DMS53 treated with DMSO at 0.1 percent for 48 hours (cell line): ENCODE measurements at regions not wholly inside any gene's neighbourhood (a gene's known extent, or its start where the extent isn't known, plus 50 kb on each side); places are given as distances from the start of the nearest gene placed in this dataset.

ENCODE experiments used
- DNase-seq: peaks from one replicate; lab custom pipeline; 2025; ENCODE audit not compliant: unreplicated experiment; lab: John Stamatoyannopoulos, UW

DNA sequence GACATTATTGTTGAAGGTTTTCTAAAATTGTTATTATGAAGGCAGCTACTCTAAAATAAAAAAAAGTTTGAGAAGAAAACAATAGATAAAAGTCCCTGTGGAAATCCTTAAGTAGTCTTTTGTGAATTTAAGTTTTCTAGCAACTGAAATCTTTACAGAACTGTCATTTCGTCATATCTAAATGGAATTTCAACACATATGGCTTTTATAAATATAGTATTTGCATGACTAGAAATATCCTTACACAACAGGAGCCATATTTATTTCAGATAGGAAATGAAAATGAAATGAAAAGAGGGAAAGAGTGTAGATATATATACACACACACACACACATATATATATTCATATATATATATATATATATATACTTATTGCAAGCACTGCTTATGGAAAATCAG lies 204.7 kb upstream of the RGS18 start:
- DNase-seq, result no peak

DNA sequence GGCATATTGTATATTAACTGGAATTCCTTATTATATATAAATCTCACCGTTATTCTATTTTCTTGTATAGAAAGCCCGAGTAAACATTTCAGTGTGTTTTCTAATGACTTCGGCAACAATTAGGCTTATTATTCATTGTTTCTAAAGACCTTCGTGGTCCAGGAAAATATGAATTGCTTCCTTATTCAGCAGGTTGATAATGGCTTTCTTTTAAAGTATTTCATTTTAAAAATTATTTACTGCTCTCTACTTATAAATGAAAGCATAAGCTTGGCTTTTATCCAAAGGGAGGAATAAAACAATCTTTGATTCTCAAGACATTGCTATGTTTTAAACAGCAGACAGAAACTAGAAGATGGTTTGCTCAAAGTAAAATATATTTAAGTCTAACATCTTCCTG lies 198.4 kb upstream of the RGS18 start:
- no peak for DNase-seq

DNA sequence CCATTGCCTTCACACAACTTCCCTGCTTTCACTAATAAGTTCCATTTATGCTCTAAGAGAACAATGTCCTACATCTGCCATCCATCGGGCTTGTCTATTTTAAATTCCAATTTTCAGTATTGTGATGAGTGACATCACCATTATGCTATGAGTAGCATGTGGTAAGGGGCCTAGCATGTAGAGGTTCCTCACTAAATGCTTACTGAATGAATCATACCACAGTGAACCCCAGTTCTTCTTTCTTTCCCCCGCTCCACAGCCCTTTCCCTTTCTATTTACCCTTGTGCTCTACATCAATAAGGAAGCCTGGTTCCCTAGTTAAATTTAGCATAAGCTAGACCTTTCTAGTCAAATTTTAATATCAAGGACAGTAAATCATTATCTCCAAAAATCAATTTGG lies 195.0 kb upstream of the RGS18 start:
- DNase-seq, result no peak

- no peak for DNase-seq
Measured at GRCh38 chr1:191963781-191964455, 194.3 kb upstream of the RGS18 start.

GRCh38 chr1:191969290-191969689 lies 189.0 kb upstream of the RGS18 start:
- DNase-seq, result no peak

GRCh38 chr1:191970116-191970515 lies 188.1 kb upstream of the RGS18 start:
- DNase-seq, result no peak

- DNase-seq, result no peak
Measured at GRCh38 chr1:191971447-191971846, 186.8 kb upstream of the RGS18 start.

- no peak for DNase-seq
Measured at GRCh38 chr1:191974004-191974403, 184.3 kb upstream of the RGS18 start.

DNA sequence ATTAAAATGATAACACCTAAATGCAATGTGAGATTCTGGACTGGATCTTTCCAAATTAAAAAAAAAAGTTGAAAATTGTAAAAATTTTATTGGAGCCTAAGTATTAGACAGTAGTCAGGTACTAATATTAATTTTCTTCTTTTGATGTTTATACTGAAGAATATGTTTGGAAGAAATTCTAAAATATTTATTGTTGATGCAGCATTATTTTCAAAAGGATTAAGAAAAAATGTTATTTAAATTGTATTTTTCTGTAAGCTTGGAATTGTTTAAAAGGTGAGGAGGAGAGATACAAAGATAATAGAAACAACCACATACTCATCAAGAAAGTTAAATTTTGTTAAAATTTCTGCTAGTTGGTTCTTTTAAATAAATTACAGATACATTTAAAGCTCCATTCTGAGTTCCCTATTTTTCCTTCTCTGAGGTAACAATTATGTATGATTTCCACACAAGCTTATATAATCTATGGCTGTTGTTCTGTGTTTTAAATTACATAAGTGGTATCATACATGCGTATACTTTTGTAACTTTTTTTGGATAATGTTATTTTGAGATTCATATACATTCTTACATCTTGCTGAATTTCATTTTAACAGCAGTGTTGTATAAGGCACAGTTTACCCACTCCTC lies 180.3 kb upstream of the RGS18 start:
- DNase-seq, result no peak

GRCh38 chr1:191984856-191985255 lies 173.4 kb upstream of the RGS18 start:
- no peak for DNase-seq

GRCh38 chr1:191992118-191992517 lies 166.1 kb upstream of the RGS18 start:
- DNase-seq, result no peak

DNA sequence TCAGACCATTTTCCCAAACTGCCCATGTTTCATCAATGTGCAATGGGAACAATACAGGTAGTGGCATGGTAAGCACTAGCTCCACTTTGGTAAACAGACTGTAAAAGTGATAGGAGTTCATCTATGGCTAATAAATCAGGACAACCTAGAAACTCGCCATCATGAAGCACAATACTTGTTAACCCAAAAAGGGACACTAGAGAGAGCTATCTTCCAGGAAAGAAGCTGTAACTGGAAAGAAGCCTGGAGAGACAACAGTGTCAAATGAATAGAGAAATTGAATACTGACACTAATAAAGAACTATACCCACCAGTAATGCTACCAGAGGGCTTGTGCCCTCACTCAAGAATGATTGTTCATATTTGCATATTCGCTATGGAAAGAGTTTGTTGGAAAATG lies 164.7 kb upstream of the RGS18 start:
- DNase-seq, result peak; percentile 38

DNA sequence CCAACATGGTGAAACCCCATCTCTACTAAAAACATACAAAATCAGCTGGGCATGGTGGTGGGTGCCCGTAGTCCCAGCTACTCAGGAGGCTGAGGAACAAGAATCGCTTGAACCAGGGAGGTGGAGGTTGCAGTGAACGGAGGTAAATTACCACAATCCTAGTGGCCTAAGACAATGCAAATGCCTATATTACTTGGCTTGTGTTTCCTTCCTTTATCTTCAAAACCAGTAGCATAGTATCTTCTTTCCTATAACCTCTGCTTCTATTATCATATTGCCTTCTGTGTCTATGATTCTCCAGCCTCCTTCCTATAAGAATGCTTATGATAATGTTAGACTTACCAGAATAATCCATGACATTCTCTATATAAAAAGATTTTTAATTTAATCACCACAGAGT lies 156.2 kb upstream of the RGS18 start:
- DNase-seq, result no peak

- no peak for DNase-seq
Measured at GRCh38 chr1:192003295-192004077, 154.8 kb upstream of the RGS18 start.

DNA sequence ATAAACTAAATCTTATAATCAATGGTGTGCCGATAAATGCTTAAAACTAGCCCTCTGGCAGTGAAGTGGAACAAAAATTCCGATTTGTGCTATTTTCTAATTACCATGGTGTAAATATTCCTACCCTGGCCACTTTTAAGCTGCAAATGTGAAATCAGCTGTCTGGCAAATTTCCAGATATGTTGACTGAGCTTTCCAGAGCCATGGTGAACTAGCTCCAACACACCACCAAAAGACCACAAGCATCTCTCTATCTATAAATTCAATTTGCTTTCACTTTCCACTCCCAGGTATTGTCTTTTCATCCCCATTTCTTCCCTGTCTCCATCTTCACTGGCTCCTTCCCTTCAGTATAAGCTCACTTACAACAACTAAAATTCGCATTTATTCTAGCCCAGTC lies 152.3 kb upstream of the RGS18 start:
- no peak for DNase-seq

GRCh38 chr1:192008281-192008825 lies 149.9 kb upstream of the RGS18 start:
- no peak for DNase-seq

DNA sequence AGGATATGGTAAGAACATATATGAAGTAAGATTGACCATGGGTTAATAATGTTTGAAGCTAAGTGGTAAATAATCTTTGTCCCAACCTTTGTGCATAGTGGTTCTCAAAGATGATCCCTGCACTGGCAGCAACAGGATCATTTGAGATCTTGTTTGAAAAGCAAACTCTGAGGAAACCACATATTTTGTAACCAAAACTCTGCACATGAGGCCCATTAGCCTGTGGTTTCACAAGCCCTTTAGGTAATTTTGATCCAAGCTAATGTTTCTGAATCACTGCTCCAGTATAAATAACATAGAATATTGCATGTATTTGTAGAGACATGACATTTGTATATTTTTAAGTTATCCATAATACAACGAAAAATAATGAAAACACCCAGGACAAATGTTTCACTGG lies 147.9 kb upstream of the RGS18 start:
- DNase-seq, result no peak

DNA sequence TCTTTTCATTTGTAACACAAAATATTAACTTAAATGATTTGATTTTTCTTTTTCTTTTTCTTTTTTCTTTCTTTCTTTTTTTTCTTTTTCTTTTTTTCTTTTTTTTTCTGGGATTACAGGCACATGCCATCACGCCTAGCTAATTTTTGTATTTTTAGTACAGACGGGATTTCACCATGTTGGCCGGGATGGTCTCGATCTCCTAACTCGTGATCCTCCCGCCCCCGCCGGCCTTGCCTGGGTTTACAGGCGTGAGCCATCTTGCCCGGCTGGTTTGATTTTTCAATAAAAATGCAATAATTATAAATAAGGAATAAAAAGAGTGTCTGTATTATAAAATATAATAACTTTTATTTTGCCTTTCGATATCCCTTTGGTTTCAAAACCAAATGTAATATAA lies 146.7 kb upstream of the RGS18 start:
- no peak for DNase-seq

- no peak for DNase-seq
Measured at GRCh38 chr1:192022827-192023226, 135.4 kb upstream of the RGS18 start.

DNA sequence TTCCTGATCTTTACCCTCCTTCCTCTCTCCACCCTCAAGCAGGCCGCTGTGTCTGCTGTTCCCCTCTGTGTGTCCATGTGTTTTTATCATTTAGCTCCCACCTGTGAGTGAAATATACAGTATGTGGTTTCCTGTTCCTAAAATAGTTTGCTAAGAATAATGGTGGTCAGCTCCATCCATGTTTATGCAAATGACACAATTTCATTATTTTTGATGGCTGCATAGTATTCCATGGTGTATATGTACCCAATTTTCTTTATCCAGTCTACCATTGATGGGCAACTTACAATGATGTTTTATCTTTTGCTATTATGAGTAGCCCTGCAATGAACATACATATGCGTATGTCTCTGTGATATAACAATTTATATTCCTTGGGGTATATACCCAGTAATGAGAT lies 133.4 kb upstream of the RGS18 start:
- DNase-seq, result no peak

- DNase-seq, result no peak
Measured at GRCh38 chr1:192038567-192038966, 119.7 kb upstream of the RGS18 start.

DNA sequence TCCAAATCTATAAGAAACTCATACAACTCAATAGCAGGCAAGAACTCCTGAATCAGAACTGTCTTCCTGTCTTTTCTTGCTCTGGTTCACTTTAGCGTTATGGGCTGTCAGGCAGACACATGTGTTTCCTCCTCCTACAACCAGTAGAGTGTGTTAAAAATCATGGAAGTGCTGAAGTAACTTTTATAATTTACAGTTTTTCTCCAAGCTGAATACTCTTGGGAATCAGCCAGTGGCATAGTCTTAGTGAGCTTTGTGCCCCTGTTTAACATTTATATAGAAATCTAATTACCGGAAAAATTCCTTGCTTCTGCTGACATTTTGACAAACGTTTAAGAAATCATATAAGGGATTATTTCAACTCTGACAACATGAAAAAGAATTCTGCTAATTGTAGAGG lies 113.1 kb upstream of the RGS18 start:
- no peak for DNase-seq
